Activated CD4-positive, alpha-beta memory T cell treated with anti-CD3 and anti-CD28 coated beads for 36 hours (primary cell): ENCODE measurements at regions not wholly inside any gene's neighbourhood (a gene's known extent, or its start where the extent isn't known, plus 50 kb on each side); places are given as distances from the start of the nearest gene placed in this dataset.
"Not testable (repeated sequence)": the region's sequence is repeated elsewhere in the genome, so short reads cannot be mapped to it uniquely, and the experiment has no call there.

Experiments
- CTCF ChIA-PET: fragments of 350-600 bp; sonication (Branson Sonifier 250); formaldehyde crosslinking; loops from one replicate; lab custom pipeline; 2021; ENCODE audit warnings: antibody characterized with exemption, inconsistent platforms; lab: Charles Lee
- POLR2A ChIA-PET: fragments of 350-600 bp; sonication (Branson Sonifier 250); formaldehyde crosslinking; loops from one replicate; lab custom pipeline; 2021; ENCODE audit warnings: antibody characterized with exemption; lab: Charles Lee
- DNase-seq: peaks from one replicate; pipeline ENCODE4 v3.0.0-alpha.2; 2020
- H3K27ac Mint-ChIP-seq: one replicate; pipeline ENCODE4 v1.8.0; 2021; ENCODE audit warnings: mixed read lengths
- H3K27me3 Mint-ChIP-seq: one replicate; pipeline ENCODE4 v1.8.0; 2021; ENCODE audit warnings: mixed read lengths
- H3K36me3 Mint-ChIP-seq: one replicate; pipeline ENCODE4 v1.8.0; 2021; ENCODE audit warnings: mixed read lengths
- H3K4me1 Mint-ChIP-seq: one replicate; pipeline ENCODE4 v1.8.0; 2021; ENCODE audit warnings: low read depth, mixed read lengths
- H3K4me3 Mint-ChIP-seq: one replicate; pipeline ENCODE4 v1.8.0; 2021; ENCODE audit warnings: mild to moderate bottlenecking, mixed read lengths
- H3K9me3 Mint-ChIP-seq: one replicate; pipeline ENCODE4 v1.8.0; 2021; ENCODE audit warnings: mixed read lengths
- intact Hi-C: fragments of 100-400 bp; cut with micrococcal nuclease; formaldehyde crosslinking; loops from one replicate; pipeline ENCODE4 v1.15.1; 2023

- intact Hi-C loops, result no loop called here
- no peak for DNase-seq
- Mint-ChIP-seq H3K27me3 (peaks cover 3% of the 10 kb centered on the region), H3K4me1 (no peaks in the 10 kb centered on the region), H3K27ac (no peak overlapping the region), H3K36me3 (no peaks in the 10 kb centered on the region), H3K4me3 (no peak overlapping the region), H3K9me3 (no peaks in the 10 kb centered on the region)
- POLR2A ChIA-PET, result no interaction called here
- CTCF ChIA-PET, result no interaction called here
These were observed 54.2 kb upstream of the OPRM1 start for GRCh38 chr6:153984811-153985210.

DNA sequence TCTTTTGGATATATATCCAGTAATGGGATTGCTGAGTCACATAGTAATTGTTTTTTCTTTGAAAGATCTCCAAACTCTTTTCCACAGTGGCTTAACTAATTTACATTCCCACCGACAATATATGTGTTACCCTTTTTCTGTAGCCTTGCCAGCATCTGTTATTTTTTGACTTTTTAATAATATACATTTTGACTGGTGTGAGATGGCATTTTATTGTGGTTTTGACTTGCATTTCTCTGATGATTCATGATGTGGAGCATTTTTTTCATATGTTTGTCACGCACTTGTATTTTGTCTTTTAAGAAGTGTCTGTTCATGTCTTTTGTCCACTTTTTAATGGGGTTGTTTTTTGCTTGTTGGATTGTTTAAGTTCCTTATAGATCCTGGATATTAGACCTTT, 58.9 kb upstream of the OPRM1 start:
- H3K36me3 Mint-ChIP-seq, result no peaks in the 10 kb centered on the region
- H3K9me3 Mint-ChIP-seq, result peaks cover 2% of the 10 kb centered on the region
- POLR2A ChIA-PET, result no interaction called here
- no peak overlapping the region for H3K4me3 Mint-ChIP-seq
- peaks cover 7% of the 10 kb centered on the region for H3K4me1 Mint-ChIP-seq
- H3K27ac Mint-ChIP-seq, result no peak overlapping the region
- peaks cover 3% of the 10 kb centered on the region for H3K27me3 Mint-ChIP-seq
- CTCF ChIA-PET, result no interaction called here
- no peak for DNase-seq
- intact Hi-C loops, result no loop called here

DNA sequence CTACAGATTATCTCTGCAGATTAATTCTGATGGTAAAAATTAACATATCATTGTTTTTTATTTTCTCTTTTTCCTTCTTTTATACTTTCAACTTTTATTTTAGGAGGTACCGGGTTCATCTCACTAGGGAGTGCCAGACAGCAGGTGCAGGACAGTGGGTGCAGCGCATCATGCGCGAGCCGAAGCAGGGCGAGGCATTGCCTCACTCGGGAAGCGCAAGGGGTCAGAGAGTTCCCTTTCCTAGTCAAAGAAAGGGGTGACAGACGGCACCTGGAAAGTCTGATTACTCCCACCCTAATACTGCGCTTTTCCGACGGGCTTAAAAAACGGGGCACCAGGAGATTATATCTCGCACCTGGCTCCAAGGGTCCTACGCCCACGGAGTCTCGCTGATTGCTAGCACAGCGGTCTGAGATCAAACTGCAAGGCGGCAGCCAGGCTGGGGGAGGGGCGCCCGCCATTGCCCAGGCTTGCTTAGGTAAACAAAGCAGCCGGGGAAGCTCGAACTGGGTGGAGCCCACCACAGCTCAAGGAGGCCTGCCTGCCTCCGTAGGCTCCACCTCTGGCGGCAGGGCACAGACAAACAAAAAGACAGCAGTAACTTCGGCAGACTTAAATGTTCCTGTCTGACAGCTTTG, 60.0 kb upstream of the OPRM1 start:
- intact Hi-C loops, POLR2A ChIA-PET, H3K4me3 Mint-ChIP-seq, H3K9me3 Mint-ChIP-seq, H3K27me3 Mint-ChIP-seq, CTCF ChIA-PET, H3K4me1 Mint-ChIP-seq, H3K36me3 Mint-ChIP-seq, H3K27ac Mint-ChIP-seq, DNase-seq: not testable (repeated sequence)

GRCh38 chr6:153976921-153977693, 61.9 kb upstream of the OPRM1 start:
- intact Hi-C loops, result no loop called here
- Mint-ChIP-seq H3K36me3 (no peaks in the 10 kb centered on the region), H3K4me1 (peaks cover 7% of the 10 kb centered on the region), H3K9me3 (peaks cover 2% of the 10 kb centered on the region), H3K4me3 (no peak overlapping the region), H3K27me3 (no peaks in the 10 kb centered on the region), H3K27ac (no peak overlapping the region)
- no peak for DNase-seq
- POLR2A ChIA-PET, result no interaction called here
- CTCF ChIA-PET, result no interaction called here

DNA sequence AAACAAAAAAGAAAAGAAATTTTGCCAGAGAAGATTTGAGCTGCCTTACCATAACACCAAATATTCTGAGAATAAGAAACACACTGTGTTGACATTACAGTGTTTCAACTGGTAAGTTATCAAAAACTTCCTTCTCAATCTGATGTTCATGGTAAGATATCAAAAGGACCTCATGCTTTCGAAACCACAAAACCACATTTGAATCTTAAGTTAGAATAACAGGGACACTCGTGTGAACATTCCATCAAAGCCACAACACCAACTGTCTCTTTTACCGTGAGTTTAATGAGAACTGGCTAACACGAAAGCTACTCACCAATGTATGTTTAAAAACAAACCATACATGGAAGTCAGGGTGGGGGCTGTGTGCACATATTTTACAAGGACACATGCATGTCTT, 73.0 kb upstream of the OPRM1 start:
- H3K27me3 Mint-ChIP-seq, result no peaks in the 10 kb centered on the region
- DNase-seq, result no peak
- no peaks in the 10 kb centered on the region for H3K36me3 Mint-ChIP-seq
- intact Hi-C loops, result no loop called here
- CTCF ChIA-PET, result no interaction called here
- POLR2A ChIA-PET, result no interaction called here
- H3K27ac Mint-ChIP-seq, result no peak overlapping the region
- H3K9me3 Mint-ChIP-seq, result no peaks in the 10 kb centered on the region
- peaks cover 4% of the 10 kb centered on the region for H3K4me1 Mint-ChIP-seq
- no peak overlapping the region for H3K4me3 Mint-ChIP-seq

DNA sequence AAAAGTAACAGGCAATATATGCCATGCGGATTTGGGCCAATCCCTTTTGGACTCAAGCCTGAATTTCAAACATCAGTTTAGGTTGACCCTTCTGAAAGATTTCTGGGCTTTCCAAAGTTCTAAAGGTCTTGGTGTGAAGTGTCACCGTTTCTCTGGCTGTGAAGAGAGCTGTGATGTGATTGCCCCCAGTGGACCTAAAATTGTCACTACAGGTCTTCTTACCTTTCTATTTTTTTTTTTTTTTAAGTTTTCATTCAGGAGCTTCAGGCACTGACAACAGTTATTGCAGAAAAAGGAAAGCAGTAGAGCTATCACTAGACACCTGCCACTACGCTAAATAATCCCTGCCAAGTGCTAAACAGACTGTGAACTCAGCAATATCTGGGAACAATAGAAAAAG, 75.7 kb upstream of the OPRM1 start:
- CTCF ChIA-PET, result interaction anchor here (1.4 to 1.6 kb wide), 2 partner anchors 15 to 16 kb away, joined by 4 to 6 read pairs; no protein-coding TSS in a partner anchor

GRCh38 chr6:153962555-153962954, 76.5 kb upstream of the OPRM1 start:
- POLR2A ChIA-PET, result no interaction called here
- H3K4me3 Mint-ChIP-seq, result no peak overlapping the region
- peaks cover 4% of the 10 kb centered on the region for H3K4me1 Mint-ChIP-seq
- CTCF ChIA-PET, result interaction anchor here (1.4 to 1.6 kb wide), 2 partner anchors 14 to 16 kb away, joined by 4 to 6 read pairs; no protein-coding TSS in a partner anchor
- no peak for DNase-seq
- no peak overlapping the region for H3K27ac Mint-ChIP-seq
- no peaks in the 10 kb centered on the region for H3K9me3 Mint-ChIP-seq
- intact Hi-C loops, result no loop called here
- no peaks in the 10 kb centered on the region for H3K27me3 Mint-ChIP-seq
- no peaks in the 10 kb centered on the region for H3K36me3 Mint-ChIP-seq

More for the DNA sequence above, 75.7 kb upstream of the OPRM1 start:
- H3K27ac Mint-ChIP-seq, result no peak overlapping the region
- H3K9me3 Mint-ChIP-seq, result no peaks in the 10 kb centered on the region
- no peak overlapping the region for H3K4me3 Mint-ChIP-seq
- no peaks in the 10 kb centered on the region for H3K36me3 Mint-ChIP-seq
- H3K27me3 Mint-ChIP-seq, result no peaks in the 10 kb centered on the region
- H3K4me1 Mint-ChIP-seq, result peaks cover 4% of the 10 kb centered on the region
- no peak for DNase-seq
- POLR2A ChIA-PET, result no interaction called here
- intact Hi-C loops, result no loop called here

DNA sequence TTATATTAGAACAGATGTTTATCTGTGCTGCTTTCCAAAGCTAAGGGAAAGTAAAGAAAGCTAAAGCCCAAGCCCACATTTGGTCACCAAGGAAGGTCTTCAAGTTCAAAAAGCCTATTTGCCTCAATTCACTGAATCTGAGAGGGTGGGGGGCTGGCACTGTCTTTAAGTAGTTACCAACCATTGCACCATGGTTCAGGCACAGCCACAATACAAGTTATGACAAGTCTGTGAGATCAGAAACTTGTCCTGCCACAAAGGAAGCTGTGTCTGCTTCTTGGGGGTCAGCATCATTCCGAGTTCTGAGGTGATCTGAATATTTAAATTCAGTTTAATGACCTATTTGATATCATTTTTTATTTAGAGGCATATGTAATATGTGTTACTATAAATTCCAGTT, 78.3 kb upstream of the OPRM1 start:
- H3K9me3 Mint-ChIP-seq, result no peaks in the 10 kb centered on the region
- no peaks in the 10 kb centered on the region for H3K27me3 Mint-ChIP-seq
- intact Hi-C loops, result no loop called here
- H3K4me3 Mint-ChIP-seq, result no peak overlapping the region
- no peak overlapping the region for H3K27ac Mint-ChIP-seq
- POLR2A ChIA-PET, result no interaction called here
- no peaks in the 10 kb centered on the region for H3K36me3 Mint-ChIP-seq
- CTCF ChIA-PET, result no interaction called here
- no peak for DNase-seq
- H3K4me1 Mint-ChIP-seq, result no peaks in the 10 kb centered on the region

GRCh38 chr6:153960281-153960680, 78.8 kb upstream of the OPRM1 start:
- Mint-ChIP-seq H3K27me3 (no peaks in the 10 kb centered on the region), H3K4me1 (no peaks in the 10 kb centered on the region), H3K9me3 (no peaks in the 10 kb centered on the region), H3K4me3 (no peak overlapping the region), H3K36me3 (no peaks in the 10 kb centered on the region), H3K27ac (no peak overlapping the region)
- DNase-seq, result no peak
- ChIA-PET POLR2A (no interaction called here), CTCF (no interaction called here)
- intact Hi-C loops, result no loop called here

DNA sequence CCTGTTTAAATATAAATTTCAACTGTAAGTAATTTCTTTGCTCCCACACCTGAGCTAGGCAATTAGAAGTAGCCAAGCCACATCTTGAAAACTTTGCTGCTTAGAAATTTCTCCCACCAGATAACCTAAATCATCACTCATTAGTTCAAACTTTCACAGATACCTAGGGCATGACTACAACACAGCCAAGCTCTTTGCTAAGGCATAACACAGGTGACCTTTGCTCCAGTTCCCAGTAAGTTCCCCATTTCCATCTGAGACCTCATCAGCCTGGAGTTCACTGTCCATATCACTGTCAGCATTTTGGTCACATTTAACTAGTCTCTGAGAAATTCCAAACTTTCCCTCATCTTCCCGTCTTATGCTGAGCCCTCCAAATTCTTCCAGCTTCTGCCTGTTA, 79.8 kb upstream of the OPRM1 start:
- intact Hi-C loops, result no loop called here
- POLR2A ChIA-PET, result no interaction called here
- no peaks in the 10 kb centered on the region for H3K9me3 Mint-ChIP-seq
- no peaks in the 10 kb centered on the region for H3K36me3 Mint-ChIP-seq
- H3K4me1 Mint-ChIP-seq, result no peaks in the 10 kb centered on the region
- DNase-seq, result no peak
- H3K27me3 Mint-ChIP-seq, result peaks cover 2% of the 10 kb centered on the region
- H3K27ac Mint-ChIP-seq, result no peak overlapping the region
- no peak overlapping the region for H3K4me3 Mint-ChIP-seq
- CTCF ChIA-PET, result interaction anchor here (0.7 kb wide), 1 partner anchor 19 kb away, joined by 3 read pairs; no protein-coding TSS in a partner anchor

DNA sequence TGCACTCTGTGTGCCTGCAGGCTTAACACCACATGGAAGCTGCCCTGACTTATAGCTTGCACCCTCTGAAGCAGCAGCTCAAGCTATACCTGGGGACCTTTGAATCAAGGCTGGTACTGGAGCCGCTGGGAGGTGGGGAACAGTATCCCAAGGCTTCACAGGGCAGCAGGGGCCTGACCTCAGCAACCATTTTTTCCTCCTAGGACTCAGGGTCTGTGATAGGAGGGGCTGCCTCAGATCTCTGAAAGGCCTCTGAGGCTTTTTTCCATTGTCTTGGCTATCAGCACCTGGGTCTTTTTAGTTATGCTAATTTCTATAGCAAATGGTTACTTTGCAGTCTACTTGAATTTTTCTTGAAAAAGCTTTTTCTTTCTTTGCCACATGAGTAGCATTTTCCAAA, 80.2 kb upstream of the OPRM1 start:
- Mint-ChIP-seq H3K4me1 (no peaks in the 10 kb centered on the region), H3K36me3 (no peaks in the 10 kb centered on the region), H3K9me3 (no peaks in the 10 kb centered on the region), H3K4me3 (no peak overlapping the region), H3K27me3 (peaks cover 2% of the 10 kb centered on the region), H3K27ac (no peak overlapping the region)
- no peak for DNase-seq
- intact Hi-C loops, result no loop called here
- CTCF ChIA-PET, result interaction anchor here (0.7 kb wide), 1 partner anchor 18 kb away, joined by 3 read pairs; no protein-coding TSS in a partner anchor
- POLR2A ChIA-PET, result no interaction called here

DNA sequence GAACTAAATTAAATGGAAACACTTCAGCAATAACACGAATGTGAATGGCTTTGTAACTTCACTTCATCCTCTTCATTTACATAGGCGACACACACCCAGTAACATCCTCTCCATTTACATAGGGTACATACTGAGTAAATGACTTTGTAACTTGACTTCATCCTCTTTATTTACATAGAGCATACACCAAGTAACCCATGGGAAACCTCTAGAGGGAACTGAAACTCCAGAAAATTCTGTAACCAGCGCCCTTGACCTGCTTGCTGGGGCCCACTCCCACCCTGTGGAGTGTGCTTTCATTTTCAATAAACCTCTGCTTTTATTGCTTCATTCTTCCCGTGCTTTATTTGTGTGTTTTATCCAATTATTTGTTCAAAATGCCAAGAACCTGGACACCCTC, 81.6 kb upstream of the OPRM1 start:
- ChIA-PET CTCF (no interaction called here), POLR2A (no interaction called here)
- intact Hi-C loops, result no loop called here
- Mint-ChIP-seq H3K4me3 (no peak overlapping the region), H3K27me3 (peaks cover 2% of the 10 kb centered on the region), H3K9me3 (no peaks in the 10 kb centered on the region), H3K27ac (no peak overlapping the region), H3K36me3 (no peaks in the 10 kb centered on the region), H3K4me1 (no peaks in the 10 kb centered on the region)
- no peak for DNase-seq

GRCh38 chr6:153956808-153957207, 82.2 kb upstream of the OPRM1 start:
- H3K36me3 Mint-ChIP-seq, result no peaks in the 10 kb centered on the region
- H3K27ac Mint-ChIP-seq, result no peak overlapping the region
- POLR2A ChIA-PET, result no interaction called here
- no peak for DNase-seq
- peaks cover 2% of the 10 kb centered on the region for H3K27me3 Mint-ChIP-seq
- no peaks in the 10 kb centered on the region for H3K4me1 Mint-ChIP-seq
- H3K4me3 Mint-ChIP-seq, result no peak overlapping the region
- H3K9me3 Mint-ChIP-seq, result no peaks in the 10 kb centered on the region
- intact Hi-C loops, result no loop called here
- CTCF ChIA-PET, result interaction anchor here (0.9 kb wide), 1 partner anchor 8 kb away, joined by 3 read pairs; no protein-coding TSS in a partner anchor
